NOMO-1 treated with DMSO at 0.1 percent for 48 hours (cell line): ENCODE measurements at regions not wholly inside any gene's neighbourhood (a gene's known extent, or its start where the extent isn't known, plus 50 kb on each side); places are given as distances from the start of the nearest gene placed in this dataset.
"Not testable (repeated sequence)": the region's sequence is repeated elsewhere in the genome, so short reads cannot be mapped to it uniquely, and the experiment has no call there.

ENCODE experiments used
- DNase-seq: peaks from one replicate; lab custom pipeline; 2025; ENCODE audit not compliant: unreplicated experiment; lab: John Stamatoyannopoulos, UW

GRCh38 chr4:144799486-144799885 lies 153.5 kb downstream of the HHIP start:
- DNase-seq, result no peak

GRCh38 chr4:144801731-144802130 lies 155.8 kb downstream of the HHIP start:
- DNase-seq, result no peak

- no peak for DNase-seq
Observed at GRCh38 chr4:144808034-144808433, 162.1 kb downstream of the HHIP start.

GRCh38 chr4:144809056-144809640 lies 163.2 kb downstream of the HHIP start:
- no peak for DNase-seq

- no peak for DNase-seq
Observed at GRCh38 chr4:144816668-144817067, 170.7 kb downstream of the HHIP start.

GRCh38 chr4:144817081-144817480 lies 171.1 kb downstream of the HHIP start:
- no peak for DNase-seq

GRCh38 chr4:144818136-144818535 lies 172.2 kb downstream of the HHIP start:
- DNase-seq, result no peak

- no peak for DNase-seq
Observed at GRCh38 chr4:144819591-144819990, 173.6 kb downstream of the HHIP start.

- DNase-seq, result no peak
Observed at GRCh38 chr4:144820011-144820727, 174.2 kb downstream of the HHIP start.

GRCh38 chr4:144820728-144821085 lies 174.8 kb downstream of the HHIP start:
- DNase-seq, result no peak

GRCh38 chr4:144831971-144832370 lies 186.0 kb downstream of the HHIP start:
- no peak for DNase-seq

- DNase-seq, result no peak
Observed at GRCh38 chr4:144845411-144845810, 199.5 kb downstream of the HHIP start.

- DNase-seq, result no peak
Observed at GRCh38 chr4:144851948-144852347, 206.0 kb downstream of the HHIP start.

- no peak for DNase-seq
Observed at GRCh38 chr4:144861471-144861870, 215.5 kb downstream of the HHIP start.

GRCh38 chr4:144862210-144862609 lies 216.3 kb downstream of the HHIP start:
- no peak for DNase-seq

- DNase-seq, result not testable (repeated sequence)
Observed at GRCh38 chr4:144864891-144865290, 218.9 kb downstream of the HHIP start.

GRCh38 chr4:144868309-144868708 lies 222.4 kb downstream of the HHIP start:
- DNase-seq, result no peak

GRCh38 chr4:144872508-144873225 lies 225.3 kb downstream of the ANAPC10 start:
- DNase-seq, result no peak

GRCh38 chr4:144873226-144873990 lies 224.6 kb downstream of the ANAPC10 start:
- no peak for DNase-seq

GRCh38 chr4:144894573-144894972 lies 203.4 kb downstream of the ANAPC10 start:
- peak; percentile 62 for DNase-seq

GRCh38 chr4:144899393-144899792 lies 198.6 kb downstream of the ANAPC10 start:
- no peak for DNase-seq

GRCh38 chr4:144901141-144901540 lies 196.9 kb downstream of the ANAPC10 start:
- no peak for DNase-seq
